ENCODE measurements at regions not wholly inside any gene's neighbourhood (a gene's known extent, or its start where the extent isn't known, plus 50 kb on each side); places are given as distances from the start of the nearest gene placed in this dataset.
"Not testable (repeated sequence)": the region's sequence is repeated elsewhere in the genome, so short reads cannot be mapped to it uniquely, and the experiment has no call there.

DNA sequence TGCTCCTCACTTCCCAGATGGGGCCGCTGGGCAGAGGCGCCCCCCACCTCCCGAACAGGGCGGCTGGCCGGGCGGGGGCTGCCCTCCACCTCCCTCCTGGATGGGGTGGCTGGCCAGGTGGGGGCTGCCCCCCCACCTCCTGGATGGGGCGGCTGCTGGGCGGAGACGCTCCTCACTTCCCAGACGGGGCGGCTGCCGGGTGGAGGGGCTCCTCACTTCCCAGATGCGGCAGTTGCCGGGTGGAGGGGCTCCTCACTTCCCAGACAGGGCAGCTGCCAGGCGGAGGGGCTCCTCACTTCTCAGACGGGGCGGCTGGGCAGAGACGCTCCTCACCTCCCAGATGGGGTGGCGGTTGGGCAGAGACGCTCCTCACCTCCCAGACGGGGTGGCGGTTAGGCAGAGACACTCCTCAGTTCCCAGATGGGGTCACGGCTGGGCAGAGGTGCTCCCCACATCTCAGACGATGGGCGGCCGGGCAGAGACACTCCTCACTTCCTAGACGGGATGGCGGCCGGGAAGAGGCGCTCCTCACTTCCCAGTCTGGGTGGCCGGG lies 428.8 kb downstream of the FGF13 start:
- not testable (repeated sequence) for DNase-seq (ENCODE audit: low spot score)

DNA sequence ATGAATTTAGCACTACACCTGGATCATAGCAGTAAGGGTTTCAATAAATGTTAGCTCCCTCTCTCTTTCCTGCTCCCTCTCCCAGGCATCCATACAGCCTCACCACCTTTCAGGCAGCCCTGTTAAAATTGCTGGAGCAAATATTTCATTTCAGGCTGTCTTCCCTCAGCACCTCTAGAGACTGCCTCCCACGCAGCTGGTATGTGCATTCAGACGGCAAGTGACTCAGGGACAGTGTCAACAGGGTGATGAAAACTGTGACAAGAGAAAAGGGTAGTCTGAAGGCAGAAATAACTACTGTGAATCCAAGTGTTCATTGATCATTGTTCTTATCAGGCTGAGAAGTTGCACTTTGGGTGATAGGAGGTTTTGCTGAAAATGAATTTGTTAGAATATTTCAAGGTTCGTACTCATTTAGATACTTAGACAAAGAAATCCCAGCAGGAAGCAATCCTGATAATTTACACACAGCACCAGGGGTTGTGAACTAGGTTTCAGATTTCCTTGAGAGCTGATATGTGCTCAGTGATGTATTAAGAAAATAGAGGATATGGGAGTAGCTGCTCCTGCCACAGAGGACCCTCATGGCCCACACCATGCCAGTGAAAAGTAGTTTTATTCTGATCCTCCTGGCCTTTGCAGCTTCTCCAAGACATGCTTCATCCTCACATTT lies 424.2 kb downstream of the FGF13 start:
- DNase-seq (ENCODE audit: low spot score) = no peak

DNA sequence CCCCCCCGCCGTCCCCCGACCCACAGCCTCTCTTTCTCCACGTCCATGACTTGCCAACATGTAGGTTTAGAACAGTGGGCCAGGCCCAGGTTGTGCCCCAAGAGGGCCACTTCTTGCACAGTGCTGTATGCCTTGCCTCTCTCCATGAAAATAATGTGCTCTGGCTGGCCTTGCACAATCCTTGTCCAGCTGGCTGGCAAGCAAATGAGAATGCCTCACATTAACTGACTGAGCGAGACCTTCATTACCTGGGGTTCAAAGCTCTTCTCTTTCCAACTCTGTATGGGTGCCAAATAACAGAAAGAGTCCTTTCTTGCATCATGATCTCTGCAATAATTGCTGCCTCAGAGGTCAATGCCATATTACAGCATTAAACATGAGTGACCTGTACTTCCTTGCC lies 416.6 kb downstream of the FGF13 start:
- DNase-seq (ENCODE audit: low spot score) = no peak

- peak; percentile 9 for DNase-seq (ENCODE audit: low spot score)
Measured at GRCh38 chrX:138298268-138298667, 413.2 kb downstream of the FGF13 start.

DNA sequence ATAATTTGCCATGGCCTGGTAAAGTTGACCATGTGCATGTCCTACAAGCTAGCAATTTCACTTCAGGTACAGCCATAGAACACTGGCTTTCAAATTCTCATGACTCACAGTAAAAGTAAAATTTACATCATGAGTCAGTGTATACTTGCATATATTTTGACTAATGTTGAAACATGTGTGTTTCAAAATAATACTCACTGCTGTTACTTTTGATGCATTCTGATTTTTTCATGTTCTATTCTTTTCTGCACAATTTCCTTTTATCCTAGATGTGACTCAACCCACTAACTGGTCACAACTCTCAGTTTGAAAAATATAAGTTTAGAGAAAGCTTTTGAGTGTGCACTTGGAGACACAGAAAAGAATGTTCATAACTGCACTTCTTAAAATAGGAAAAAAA lies 365.7 kb downstream of the FGF13 start:
- no peak for DNase-seq (ENCODE audit: low spot score)

GRCh38 chrX:138349351-138349750 lies 362.2 kb downstream of the FGF13 start:
- DNase-seq (ENCODE audit: low spot score) = no peak

DNA sequence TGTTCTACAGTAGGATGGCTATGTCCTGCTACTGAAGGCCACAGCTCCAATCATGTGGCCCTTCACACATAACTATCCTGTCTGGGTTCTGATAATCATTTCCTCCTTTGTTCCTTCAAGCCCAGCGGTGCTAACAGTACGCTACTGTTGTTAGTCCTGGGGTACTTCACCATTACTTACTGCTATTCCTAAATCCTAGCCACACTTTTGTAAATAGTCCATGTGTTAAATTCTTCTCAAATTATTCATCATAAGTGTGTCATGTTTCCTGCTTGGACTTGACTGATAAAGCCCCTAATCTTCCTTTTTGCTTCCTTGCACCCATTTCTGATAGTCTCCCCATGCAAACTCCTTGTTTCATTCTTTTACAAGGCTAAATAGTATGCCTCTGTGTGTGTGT lies 332.6 kb downstream of the FGF13 start:
- DNase-seq (ENCODE audit: low spot score) = no peak

DNA sequence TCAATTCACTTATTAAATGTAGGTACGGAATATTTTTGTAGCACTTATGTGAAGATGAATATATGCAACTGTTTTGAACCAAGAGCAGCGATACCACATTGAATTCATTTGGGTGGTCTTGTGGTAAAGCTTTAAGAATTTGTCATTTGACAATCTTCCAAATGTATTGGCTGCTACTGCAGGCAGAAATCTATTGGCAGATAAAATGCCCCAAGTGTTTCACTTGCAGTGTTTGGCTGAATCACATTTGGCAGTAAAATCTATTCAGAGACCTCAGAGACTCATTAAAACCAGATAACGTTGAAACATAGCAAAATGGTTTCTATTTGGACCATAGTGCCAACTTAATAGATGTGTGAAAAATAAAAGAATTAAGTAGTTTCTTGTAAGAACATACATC lies 303.4 kb downstream of the FGF13 start:
- DNase-seq (ENCODE audit: low spot score) = no peak

- no peak for DNase-seq (ENCODE audit: low spot score)
Measured at GRCh38 chrX:138411048-138411447, 300.5 kb downstream of the FGF13 start.
